ENCODE measurements at regions not wholly inside any gene's neighbourhood (a gene's known extent, or its start where the extent isn't known, plus 50 kb on each side); places are given as distances from the start of the nearest gene placed in this dataset.

- no peak overlapping the region for H3K27ac Mint-ChIP-seq
- no peaks in the 10 kb centered on the region for H3K36me3 Mint-ChIP-seq (ENCODE audit: low read depth)
- no peaks in the 10 kb centered on the region for H3K9me3 Mint-ChIP-seq
- H3K27me3 Mint-ChIP-seq (ENCODE audit: low read depth), result no peaks in the 10 kb centered on the region
- H3K4me1 Mint-ChIP-seq, result no peaks in the 10 kb centered on the region
- no peak overlapping the region for H3K4me3 Mint-ChIP-seq
- TF ChIP-seq CTCF (IDR thresholded peaks at IDR 0.05; ENCODE audit: unreplicated experiment in 3 of 3), result no peak
These were observed 205.2 kb upstream of the ADARB2 start for GRCh38 chr10:1942478-1942877.

- Mint-ChIP-seq H3K27me3 (ENCODE audit: low read depth) (no peaks in the 10 kb centered on the region), H3K9me3 (no peaks in the 10 kb centered on the region), H3K27ac (no peak overlapping the region), H3K4me1 (no peaks in the 10 kb centered on the region), H3K36me3 (ENCODE audit: low read depth) (no peaks in the 10 kb centered on the region), H3K4me3 (no peak overlapping the region)
- TF ChIP-seq CTCF (IDR thresholded peaks at IDR 0.05; ENCODE audit: unreplicated experiment in 3 of 3), result no peak
These were observed 201.7 kb upstream of the ADARB2 start for GRCh38 chr10:1939016-1939415.

- Mint-ChIP-seq H3K36me3 (ENCODE audit: low read depth) (no peaks in the 10 kb centered on the region), H3K4me3 (no peak overlapping the region), H3K27ac (no peak overlapping the region), H3K27me3 (ENCODE audit: low read depth) (no peaks in the 10 kb centered on the region), H3K4me1 (no peaks in the 10 kb centered on the region), H3K9me3 (no peaks in the 10 kb centered on the region)
- TF ChIP-seq CTCF (IDR thresholded peaks at IDR 0.05; ENCODE audit: unreplicated experiment in 3 of 3), result no peak
These were observed 201.0 kb upstream of the ADARB2 start for GRCh38 chr10:1938317-1938716.

- no peak for TF ChIP-seq CTCF (IDR thresholded peaks at IDR 0.05; ENCODE audit: unreplicated experiment in 3 of 3)
- Mint-ChIP-seq H3K9me3 (no peaks in the 10 kb centered on the region), H3K4me3 (no peak overlapping the region), H3K36me3 (ENCODE audit: low read depth) (no peaks in the 10 kb centered on the region), H3K4me1 (no peaks in the 10 kb centered on the region), H3K27ac (no peak overlapping the region), H3K27me3 (ENCODE audit: low read depth) (peaks cover 10% of the 10 kb centered on the region)
These were observed 198.6 kb upstream of the ADARB2 start for GRCh38 chr10:1935912-1936311.

GRCh38 chr10:1933215-1933614 lies 195.9 kb upstream of the ADARB2 start:
- no peak overlapping the region for H3K4me3 Mint-ChIP-seq
- no peaks in the 10 kb centered on the region for H3K9me3 Mint-ChIP-seq
- no peak overlapping the region for H3K27ac Mint-ChIP-seq
- no peaks in the 10 kb centered on the region for H3K36me3 Mint-ChIP-seq (ENCODE audit: low read depth)
- no peak for TF ChIP-seq CTCF (IDR thresholded peaks at IDR 0.05; ENCODE audit: unreplicated experiment in 3 of 3)
- H3K27me3 Mint-ChIP-seq (ENCODE audit: low read depth), result peaks cover 14% of the 10 kb centered on the region
- H3K4me1 Mint-ChIP-seq, result no peaks in the 10 kb centered on the region

- TF ChIP-seq CTCF (IDR thresholded peaks at IDR 0.05; ENCODE audit: unreplicated experiment in 3 of 3), result no peak
- H3K4me3 Mint-ChIP-seq, result peak overlapping the region in 2 of 3 experiments; percentile 9 to 25
- H3K27ac Mint-ChIP-seq, result no peak overlapping the region
- no peaks in the 10 kb centered on the region for H3K36me3 Mint-ChIP-seq (ENCODE audit: low read depth)
- no peaks in the 10 kb centered on the region for H3K4me1 Mint-ChIP-seq
- no peaks in the 10 kb centered on the region for H3K9me3 Mint-ChIP-seq
- peaks cover 14% of the 10 kb centered on the region for H3K27me3 Mint-ChIP-seq (ENCODE audit: low read depth)
These were observed 195.4 kb upstream of the ADARB2 start for GRCh38 chr10:1932692-1933094.

Measured in nephron (organoid).